Central memory CD4-positive, alpha-beta T cell (primary cell): ENCODE measurements at regions not wholly inside any gene's neighbourhood (a gene's known extent, or its start where the extent isn't known, plus 50 kb on each side); places are given as distances from the start of the nearest gene placed in this dataset.

ENCODE experiments used
- DNase-seq: peaks from one replicate; pipeline ENCODE4 v3.0.0; 2022

DNA sequence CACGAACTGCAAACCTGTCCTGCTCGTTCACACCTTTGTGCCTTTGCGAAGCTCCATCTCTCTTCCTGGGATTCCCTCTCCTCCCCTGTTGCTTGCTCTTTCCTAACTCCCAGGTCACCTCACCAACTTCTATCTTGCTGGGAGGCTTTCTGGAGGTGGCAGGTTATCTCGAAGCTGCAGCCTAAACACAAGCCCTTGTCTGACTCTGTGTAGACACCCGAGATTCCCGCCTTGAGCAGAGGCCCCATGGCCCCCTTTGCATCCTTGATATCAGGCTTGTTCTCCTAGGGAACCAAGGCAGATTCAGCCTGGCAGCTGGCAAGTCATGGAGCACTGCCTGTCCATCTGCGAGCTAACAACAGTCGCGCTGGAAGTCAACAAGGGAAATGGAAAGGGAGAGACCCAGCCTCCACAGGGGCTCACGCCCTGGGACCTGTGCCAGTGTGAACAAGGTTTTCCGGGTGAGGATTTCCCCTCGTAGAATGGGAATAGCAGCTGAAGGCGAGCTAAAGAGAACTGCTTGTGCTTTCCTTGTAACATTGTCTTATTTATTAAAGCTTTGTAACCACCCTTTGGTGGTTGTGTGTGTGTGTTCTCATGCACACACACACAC is 109.5 kb upstream of the JUN start:
- no peak for DNase-seq

DNA sequence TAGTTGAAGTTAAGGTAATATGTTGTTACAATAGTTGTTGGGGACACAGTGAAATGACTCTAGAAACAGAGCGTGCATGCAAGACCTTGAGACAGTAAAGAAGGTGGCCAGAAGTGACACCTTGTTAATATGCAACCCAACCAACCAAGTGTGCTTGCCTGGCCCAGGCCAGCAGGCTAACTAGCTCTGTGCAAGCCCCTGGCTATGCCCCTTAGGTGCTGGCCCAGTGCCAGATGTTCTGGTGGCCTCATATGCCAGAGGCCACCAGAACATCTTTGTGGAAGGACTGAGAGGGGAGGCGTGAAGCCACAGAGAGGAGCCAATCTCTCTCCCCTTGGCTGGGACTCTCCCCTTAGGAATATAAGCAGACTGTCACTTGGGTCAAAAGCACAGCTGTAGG is 111.2 kb upstream of the JUN start:
- no peak for DNase-seq

DNA sequence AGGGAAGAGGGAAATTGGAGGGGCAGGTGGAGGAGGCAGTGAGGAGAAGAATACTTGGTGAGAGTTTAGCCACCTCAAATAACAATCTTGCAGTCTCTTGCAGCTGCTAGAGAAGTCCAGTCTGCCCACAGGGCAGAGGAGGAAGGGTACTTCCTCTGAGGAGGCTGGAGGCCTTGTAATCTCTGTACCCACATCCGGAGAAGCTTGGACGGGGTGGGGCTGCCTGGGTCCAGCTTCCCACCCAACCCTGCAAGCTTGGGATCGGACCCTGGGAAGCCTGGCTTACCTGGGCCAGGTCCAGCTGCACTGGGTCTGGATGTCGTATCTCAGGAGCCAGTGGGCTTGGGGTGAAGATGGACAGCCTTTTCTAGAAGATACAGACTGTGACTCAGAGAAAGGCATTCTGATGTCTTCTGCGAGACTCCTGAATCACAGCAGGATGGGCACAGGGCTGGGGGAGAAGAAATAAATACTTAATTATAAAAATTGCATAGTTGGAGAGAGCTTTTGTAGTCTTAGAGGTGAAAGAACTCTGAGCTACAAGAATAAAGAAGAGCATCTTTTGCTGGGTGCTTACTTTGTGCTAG is 111.8 kb upstream of the JUN start:
- no peak for DNase-seq

DNA sequence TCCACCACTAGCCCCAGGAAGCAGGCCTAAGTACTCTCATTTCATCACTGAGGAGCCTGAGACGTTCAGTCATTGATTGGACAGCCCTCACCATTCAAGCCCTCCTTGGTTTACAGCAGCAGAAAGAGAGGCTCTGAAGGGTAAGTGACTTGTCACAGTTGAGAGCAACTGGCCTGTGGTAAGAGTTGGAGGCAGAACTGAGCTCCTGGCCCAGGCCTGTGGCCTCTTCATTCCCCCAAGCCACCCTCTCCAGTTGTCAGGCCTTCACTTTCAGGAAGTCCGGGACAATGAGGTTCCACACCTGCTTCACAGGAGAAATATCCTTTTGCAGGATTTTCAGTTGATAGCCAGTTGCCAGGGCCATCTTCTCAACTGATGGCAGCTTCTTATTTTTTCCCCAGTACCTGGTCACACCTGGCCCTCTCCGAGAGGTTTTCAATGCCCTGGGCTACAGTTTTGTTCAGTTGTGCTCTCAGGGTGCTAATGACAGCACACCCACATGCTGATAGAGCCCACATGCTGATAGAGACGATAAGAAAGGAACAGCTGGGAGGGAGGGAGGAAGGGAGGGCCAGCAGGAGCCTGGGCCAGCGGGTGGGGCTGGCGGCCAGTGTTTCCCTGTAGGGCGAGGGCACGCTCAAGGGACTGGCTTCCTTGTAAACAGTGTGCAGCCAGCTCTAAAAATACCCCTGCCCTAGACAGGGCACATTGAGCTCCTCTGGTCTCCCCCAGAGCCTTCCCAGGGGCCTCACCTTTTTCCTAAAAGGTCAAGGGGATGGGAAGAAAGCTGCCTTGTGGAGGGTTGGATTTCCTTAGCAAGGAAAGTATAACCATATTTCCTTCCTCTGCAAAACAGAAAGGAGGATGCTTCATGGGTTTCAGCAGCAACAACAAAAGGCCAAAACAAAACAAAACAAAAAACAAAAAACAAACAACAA is 112.7 kb upstream of the JUN start:
- no peak for DNase-seq

DNA sequence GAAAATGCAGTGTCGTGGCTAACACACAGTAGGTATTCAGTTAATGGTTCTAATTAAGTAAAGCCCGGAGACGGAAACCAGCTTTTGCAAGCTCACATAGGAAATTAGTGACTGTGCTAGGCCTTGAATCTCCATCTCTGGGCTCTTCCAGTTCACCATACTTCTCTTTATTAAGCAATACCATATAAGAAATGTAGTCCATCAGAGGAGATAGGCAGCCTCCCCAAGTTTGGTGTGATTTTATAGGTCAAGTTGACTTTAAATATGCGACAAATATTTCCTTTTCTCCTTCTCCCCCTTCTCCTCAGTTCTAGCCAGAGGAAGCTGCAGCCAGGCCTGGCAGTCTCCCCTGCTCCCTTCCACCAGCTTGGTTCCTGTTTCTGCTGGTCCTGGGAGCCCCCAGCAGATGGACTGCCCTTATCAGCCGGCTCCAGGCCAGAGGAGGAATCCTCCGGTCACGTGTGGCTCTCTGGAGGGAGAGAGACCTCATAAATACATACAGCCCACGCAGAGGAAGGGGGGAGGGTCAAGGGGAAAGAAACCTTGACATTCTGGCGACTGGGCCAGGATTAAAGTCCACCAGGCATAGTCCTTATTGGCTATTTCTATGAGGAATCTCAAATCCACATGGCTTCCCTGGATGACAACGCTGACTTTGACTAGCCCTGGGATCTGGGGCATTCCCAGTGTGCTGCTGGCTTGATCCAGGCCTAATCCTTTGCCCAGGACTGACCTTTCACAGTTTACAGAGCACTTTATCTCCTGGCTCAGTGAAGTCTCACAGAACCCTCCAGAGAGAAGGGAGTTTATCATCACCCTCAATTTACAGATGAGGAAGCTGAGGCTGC is 115.1 kb upstream of the JUN start:
- no peak for DNase-seq

DNA sequence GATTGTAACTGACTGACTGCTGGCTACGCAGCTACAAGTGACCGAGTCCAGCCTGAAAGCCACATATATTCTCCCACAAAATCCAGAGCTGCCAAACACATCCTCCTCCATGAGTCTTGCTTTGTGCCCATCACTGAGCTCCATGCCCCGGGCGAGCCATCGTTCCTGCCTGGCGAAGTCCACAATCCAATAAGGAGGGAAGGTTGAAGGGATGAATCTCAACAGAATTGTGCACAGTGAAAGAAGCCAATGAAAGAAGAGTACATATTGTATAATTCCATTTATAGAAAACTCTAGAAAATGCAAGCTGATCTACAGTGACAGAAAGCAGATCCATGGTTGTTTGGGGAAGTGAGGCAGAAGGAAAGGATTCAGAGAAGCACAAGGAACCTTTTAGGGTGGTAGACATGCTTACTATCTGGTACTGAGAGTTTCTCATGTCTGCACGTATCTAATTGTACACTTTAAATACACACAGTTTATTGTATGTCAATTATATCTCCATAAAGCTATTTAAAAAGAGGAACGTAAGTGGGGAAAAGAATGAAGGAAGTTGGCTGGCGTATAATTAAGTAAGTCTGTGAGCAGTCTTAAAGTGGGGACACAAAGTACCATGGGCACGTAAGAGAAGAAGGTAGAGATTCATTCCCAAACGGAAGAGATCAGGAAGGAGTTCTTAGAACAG is 115.9 kb upstream of the JUN start:
- DNase-seq, result no peak

DNA sequence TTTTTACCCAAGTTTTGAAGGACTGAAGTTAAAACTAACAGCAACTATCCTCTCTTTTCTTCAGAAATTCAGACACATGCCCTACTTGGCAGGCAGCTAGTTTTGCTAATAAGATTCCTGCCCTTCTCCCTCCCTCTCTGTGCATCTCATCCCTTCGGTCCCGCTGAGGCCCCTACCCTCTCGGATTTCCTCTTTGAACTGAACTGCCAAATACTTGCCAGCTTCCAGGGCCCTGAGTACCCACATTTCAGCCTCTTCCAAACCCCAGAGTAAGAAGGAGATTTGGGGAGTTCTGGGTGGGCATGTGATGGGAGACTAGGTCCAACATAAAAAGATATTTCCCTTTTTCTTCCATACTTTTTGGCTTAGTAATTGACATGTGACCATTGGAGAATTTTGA is 116.5 kb upstream of the JUN start:
- DNase-seq, result no peak

DNA sequence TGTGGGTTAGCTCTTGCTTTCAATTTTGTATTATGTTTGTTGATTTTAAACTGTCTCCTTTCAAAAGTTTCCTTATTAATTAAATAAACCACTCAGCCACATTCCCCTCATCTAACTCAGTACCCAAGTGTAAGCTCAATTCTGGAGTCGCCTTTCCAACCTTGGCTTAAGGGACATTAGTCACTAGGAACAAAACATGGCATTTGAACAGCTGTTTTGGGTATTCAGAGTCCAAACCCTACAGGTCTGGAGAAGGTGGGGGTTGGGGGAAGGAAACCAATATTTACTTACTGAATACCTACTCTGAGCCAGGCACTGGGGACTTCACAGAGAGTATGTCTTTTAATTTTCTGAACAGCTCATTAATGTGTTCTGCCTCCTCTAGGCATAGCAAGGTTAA is 117.2 kb upstream of the JUN start:
- DNase-seq, result no peak

DNA sequence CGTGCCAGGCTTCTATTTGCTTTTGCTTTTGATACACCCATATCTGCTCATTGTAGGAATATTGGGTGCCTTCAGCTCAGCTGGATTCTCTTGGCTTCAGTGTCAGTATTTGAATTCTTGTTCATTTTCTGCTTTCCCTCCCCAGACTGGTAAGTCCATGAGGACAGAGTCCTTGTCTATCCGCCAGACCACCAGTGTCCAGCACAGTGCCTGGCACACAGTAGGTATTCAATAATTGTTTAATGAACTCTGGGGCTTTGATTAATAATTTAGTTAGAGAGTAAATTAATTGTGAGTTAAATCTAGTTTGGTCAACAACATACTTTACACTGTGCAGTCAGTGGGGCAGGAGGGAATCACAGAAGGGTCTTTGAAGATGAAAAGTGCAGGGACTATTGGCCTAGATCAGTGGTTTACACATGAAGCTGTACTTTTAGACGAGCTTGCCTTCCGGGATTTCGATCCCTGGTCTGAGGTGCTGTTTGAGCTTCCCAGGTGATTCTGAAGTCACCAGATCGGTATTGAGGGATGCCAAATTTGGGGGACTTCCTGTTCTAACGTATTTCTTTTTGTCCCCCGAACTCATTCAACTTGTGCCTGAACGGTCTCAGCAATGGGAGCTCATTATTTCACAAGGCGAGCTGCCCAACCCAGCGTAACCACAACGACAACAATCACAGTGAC is 119.1 kb upstream of the JUN start:
- no peak for DNase-seq

DNA sequence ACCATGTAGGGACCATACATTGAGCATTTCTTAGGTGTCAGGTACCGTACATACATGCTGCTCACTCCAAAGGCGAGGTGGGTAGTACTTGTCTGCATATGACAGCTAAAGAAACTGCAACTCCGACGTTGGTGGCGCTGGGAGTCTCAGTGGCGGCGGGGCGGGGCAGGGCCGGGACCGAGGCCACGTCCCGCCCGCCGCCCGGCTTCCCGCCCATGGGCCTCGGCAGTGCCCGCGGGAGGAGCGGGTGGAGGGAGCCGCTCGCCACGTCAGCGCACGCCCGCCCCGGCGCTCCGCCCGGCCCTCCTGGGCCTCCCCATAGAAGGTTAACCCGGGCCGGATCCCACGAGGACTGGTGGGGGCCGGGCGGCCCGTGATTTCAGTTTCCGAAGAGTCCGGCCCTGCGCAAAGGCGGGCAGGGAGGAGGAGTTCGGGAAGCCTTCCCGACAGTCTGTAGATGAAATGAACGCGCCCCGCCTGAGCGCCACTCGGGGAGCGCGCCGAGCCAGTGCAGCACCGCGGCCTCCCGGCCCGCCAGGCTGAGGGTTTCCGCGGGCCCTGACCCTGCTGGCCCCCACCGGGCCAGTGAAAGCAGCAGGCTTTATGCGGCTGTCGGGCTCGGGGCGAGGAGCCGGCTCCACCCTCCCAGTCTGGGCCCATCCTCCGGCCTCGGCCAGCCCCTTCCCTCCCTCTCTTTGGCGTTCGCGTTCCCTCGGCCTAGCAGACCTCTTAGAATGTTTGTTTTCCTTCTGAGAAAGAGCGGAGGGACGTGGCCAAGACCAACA is 119.9 kb upstream of the JUN start:
- DNase-seq, result peak; percentile 52

DNA sequence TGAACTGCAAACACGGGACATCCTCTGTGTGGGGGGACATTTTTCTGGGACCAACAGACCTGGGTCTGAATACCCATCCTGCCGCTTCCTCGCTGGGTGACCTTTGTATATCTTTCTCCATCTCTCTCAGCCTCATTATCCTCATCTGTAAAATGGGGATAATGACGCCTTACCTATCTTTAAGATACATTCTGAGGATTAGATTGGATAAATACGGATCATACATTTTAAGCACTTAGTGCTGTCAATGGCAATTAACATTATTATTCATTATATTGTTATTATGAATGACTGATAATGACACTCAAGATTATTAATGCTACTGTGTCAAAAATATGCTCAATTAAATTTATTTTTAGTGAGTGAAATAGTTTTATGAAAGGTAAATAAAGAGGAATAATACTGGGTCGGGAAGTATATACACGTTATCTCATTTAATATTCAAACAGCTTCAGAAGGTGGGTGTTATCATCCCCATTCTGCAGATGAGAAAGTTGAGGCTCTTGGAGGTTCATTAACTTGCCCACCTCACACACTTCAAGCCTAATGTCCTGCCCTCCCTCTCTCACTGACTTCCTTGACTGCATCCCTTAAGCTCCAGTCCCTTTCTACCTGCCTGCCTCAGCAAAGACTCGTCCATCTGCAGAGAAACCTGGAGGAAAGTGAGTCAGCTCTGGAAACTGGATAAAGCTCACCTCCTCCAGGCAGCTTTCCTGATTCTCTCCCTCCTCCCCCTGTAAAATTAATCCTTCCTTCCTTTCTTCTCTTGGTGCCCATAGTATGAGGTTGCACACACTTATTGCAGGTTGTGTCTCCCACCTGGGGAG is 120.7 kb upstream of the JUN start:
- DNase-seq, result no peak

DNA sequence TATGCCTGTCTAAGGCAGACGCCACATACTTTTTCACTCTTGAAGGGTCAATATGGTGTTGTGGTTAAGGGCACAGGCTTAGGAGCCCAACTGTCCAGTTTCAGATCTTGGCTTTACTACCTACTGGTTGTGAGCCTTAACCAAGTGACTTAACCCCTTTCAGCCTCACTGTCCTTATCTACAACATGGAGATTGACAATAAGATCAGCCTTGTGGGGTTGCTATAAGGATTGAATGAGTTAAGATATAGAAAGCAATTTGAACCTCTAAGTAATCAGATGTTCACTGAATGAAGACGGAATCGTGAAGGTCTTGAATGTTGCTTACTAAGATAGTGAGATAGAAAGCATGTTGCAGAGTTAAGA is 121.3 kb upstream of the JUN start:
- no peak for DNase-seq

DNA sequence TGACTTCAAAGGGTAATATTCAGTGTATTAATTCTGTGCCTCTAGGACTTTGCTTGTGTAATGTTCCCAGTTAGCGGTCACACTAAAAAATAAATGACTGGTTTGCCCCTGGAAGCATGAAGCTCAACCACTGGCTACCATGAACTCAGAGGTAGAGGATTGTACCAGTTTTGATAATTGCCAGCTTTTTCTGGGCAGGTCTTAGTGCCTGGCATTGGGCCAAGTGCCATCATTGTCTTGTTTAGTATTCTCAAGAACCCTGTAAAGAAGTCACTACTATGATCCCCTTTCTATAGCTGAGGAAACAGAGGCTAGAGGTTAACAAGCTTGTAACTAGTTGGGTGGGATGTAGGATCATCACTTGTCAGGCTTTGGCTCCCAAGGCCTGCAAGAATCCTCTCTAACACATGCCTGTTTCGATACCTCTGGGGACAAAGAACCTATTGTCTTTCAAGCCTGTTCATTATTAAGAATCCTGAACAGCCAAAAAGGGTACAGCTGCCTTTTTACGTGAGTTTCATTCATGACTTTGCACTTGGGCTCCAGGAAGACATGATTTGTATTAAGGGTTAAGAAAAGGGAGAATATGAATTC is 121.9 kb upstream of the JUN start:
- DNase-seq, result no peak

DNA sequence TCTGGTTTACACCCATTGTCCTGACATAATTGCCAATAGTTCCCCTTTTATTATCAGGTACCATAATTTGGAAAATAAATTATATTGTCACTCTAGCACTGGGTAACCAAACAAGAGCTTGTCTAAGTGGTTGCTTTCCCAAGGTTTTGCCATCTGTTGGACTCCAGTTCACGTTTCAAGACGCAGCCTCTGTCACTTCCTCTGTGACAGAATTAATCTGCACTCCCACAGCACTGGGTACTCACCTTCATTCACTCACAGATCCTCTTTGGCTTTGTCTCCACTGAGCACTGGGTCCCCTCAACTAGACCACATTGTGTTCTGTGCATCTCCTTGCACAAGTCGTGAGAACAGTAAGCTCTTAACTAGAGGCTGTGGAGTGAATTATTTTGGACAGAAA is 123.6 kb upstream of the JUN start:
- DNase-seq, result no peak

DNA sequence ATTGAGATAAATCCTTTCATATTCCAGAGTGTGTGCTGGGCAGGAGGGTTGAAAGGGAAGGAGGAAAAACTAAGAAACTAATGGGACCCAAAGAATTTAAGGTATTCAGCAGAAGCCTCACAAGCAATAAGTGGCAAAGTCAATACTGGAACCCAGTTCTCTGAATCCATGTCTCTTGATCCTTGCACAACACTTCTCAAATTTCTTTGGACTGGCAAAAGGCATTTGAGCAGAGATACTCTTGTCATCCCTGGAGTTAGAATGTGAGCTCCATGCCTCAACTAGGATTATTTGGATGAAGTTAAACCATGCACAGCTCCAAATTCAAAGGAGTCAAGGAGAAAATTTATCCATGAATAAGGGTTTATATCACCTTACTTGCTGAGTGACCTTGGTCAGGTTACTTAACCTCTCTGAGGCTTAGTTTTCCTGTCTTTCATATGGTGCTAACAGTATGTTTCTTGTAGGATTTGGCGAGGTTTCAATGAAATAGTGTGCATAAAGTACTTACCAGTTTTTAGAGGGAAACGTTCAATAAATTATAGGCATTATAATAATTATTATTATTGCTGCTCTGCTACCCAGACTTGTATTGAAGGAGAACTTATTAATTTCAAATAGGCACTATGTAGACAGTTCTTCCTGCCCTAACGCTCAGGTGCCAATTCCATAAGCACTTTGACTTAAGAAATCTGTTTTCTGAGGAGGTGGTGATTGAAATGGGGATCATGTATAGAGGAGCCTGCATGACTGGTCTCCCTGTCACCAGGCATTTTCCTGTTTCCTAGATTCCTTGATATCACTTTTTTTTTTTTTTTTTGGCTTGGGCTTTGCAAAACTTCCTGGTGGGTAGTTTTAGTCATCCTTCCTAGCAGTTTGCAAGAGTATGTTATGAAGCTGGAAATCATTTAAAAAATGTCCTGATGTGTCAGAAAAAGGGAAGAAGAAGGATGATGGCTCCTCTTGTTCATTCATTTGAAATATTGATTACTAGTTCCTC is 125.0 kb upstream of the JUN start:
- DNase-seq, result no peak

DNA sequence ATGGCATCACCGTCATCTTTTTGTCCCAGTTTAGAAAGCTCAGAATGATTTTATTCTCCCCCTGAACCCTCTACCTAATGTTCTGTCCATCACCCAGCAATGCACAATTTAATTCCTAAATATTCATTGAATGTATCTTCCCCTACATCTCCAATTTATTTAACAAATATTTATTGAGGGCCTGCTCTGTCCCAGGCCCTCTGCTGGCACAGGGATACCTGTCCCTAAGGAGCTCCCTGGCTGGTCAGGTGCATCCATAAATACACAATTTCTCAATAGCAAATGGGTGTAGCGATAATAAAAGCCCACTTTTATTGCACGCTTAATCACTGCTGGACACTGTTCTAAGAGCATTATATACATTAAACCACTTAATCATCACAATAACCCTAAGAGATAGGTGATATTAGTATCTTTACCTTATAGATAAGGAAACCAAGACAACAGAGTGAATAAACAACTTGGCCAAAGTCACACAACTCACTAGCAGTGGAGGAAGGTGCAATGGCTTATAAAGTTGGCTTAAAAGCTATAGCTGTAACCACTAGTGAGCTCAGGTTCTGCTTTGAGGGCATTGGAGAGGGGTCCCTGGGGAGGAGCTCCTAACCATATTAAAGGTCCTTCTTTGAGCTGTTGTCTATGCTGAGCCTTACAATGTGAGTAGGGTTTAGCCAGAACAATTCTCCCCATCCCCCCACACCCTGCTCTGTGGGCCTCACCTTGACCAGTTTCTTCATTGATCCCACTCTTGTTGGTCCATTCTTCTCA is 126.3 kb upstream of the JUN start:
- DNase-seq, result no peak

DNA sequence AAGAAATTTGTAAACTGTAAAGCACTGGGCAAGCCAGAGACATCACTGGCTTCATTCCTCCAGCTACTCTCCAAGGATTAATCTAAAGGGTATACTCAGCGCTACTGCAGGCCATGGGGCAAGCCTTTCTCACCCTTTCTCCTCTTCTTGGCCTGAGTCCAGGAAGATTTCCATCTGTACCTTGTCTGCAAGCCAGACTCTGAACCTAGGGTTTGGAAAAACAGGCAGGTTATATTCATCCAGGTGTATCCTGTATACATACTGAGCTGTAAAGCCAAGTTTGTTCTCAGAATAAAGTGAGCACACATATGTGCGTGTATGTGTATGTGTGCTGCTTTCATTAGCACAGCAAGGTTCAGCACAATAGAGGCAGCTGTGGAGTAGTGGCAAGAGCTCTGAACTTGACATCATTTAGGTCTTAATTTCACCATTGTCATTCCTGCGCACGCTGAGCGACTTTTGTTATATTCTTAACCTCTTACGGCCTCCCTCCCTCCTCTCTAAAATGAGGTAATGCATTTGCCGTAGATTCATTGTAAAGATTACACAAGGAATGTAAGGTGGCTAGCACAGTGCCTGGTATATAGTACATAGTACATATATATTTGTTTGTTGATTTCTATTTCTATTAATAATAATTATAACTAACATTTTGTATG is 128.1 kb upstream of the JUN start:
- DNase-seq, result no peak
